Large intestine (tissue), 3 donors: ENCODE measurements at regions not wholly inside any gene's neighbourhood (a gene's known extent, or its start where the extent isn't known, plus 50 kb on each side); places are given as distances from the start of the nearest gene placed in this dataset.

Experiments used
- DNase-seq, 2 donors: peaks; one replicate each; pipeline versions ENCODE4 v3.0.0 to v3.0.0-alpha.2; 2013
- H3K27ac ChIP-seq: one replicate; pipeline ENCODE4 v1.5.1; 2013; ENCODE audit warnings: low read length
- H3K27me3 ChIP-seq: 2 replicates; pipeline ENCODE4 v1.6.1; 2013; ENCODE audit warnings: low read length; ENCODE audit not compliant: control insufficient read depth, insufficient read depth
- H3K36me3 ChIP-seq: 2 replicates; pipeline ENCODE4 v1.6.1; 2013; ENCODE audit warnings: low read length; ENCODE audit not compliant: control insufficient read depth, insufficient read depth
- H3K4me1 ChIP-seq: one replicate; pipeline ENCODE4 v1.6.1; 2013; ENCODE audit warnings: low read length; ENCODE audit not compliant: control insufficient read depth, insufficient read depth
- H3K4me3 ChIP-seq: one replicate; pipeline ENCODE4 v1.5.1; 2013; ENCODE audit warnings: low read length
- H3K9me3 ChIP-seq: one replicate; pipeline ENCODE4 v1.6.1; 2013; ENCODE audit warnings: mild to moderate bottlenecking, low read depth, low read length, moderate library complexity; ENCODE audit not compliant: control insufficient read depth
- WGBS: methylation state at CpG from one replicate; pipeline ENCODE4 v1.1.5; 2013; ENCODE audit warnings: low lambda C conversion rate; ENCODE audit not compliant: insufficient coverage; 5-methylcytosine and 5-hydroxymethylcytosine counted together

DNA sequence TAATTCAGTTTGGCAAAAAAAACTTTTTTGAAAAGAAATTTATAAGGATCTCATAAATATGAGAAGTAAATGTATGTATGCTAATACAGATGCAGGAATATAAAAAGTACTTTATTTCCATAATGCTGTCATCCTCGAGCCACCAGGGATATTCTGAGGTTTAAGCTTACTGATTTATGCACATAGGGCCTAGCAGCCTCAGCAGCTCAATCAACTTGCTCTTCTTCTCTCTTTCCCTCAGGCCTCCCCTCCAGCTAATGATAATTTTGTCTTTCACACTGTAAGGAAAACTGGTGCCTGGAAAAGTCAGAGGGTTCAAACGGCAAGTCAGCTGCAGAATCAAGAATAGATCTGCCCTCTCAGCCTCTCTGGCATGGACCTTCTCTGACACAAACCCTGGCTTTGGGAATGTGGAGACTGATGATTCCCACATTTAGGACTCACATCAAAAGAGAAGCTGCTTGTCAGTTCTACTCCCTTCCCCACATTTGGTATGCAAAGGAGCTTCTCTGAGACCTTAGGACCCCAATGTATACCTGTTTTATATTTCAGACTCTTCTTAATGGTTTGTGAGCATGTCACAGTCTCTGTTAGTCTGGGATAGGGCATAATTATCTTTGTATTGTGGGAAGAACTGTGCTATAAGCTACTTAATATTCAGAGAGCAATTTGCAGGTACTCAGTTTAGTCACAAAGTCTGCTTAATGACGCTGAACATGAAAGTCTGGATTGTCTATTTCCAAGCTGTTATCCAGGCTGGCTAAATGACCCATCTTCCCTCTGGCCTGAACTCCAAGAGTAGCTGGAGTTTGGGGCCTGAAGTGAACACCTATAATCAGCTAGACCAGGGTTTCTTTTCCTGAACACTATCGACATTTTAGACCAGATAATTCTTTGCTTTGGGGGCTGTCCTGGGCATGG lies 52.1 kb upstream of the DIPK1A start:
- no CpG with 5 or more reads among the region's 4 CpGs for WGBS
- no peaks in the 10 kb centered on the region for H3K27me3 ChIP-seq

GRCh38 chr1:93014168-93014567 lies 52.9 kb upstream of the DIPK1A start:
- Histone ChIP-seq H3K27me3 (no peaks in the 10 kb centered on the region), H3K36me3 (no peaks in the 10 kb centered on the region), H3K4me3 (no peak overlapping the region), H3K9me3 (no peaks in the 10 kb centered on the region), H3K4me1 (no peaks in the 10 kb centered on the region), H3K27ac (no peak overlapping the region)
- WGBS, result 40% methylated on average over 1 of the region's 2 CpGs
- no peak for DNase-seq

More for the DNA sequence above, 52.1 kb upstream of the DIPK1A start:
- Histone ChIP-seq H3K27ac (no peak overlapping the region), H3K4me1 (no peaks in the 10 kb centered on the region), H3K36me3 (no peaks in the 10 kb centered on the region), H3K9me3 (no peaks in the 10 kb centered on the region), H3K4me3 (no peak overlapping the region)
- no peak for DNase-seq

GRCh38 chr1:93015590-93015989 lies 54.3 kb upstream of the DIPK1A start:
- 50% methylated on average over 1 of the region's 2 CpGs for WGBS
- Histone ChIP-seq H3K9me3 (no peaks in the 10 kb centered on the region), H3K36me3 (no peaks in the 10 kb centered on the region), H3K27me3 (no peaks in the 10 kb centered on the region), H3K4me3 (no peak overlapping the region), H3K4me1 (no peaks in the 10 kb centered on the region), H3K27ac (no peak overlapping the region)
- DNase-seq, result no peak

- no CpG with 5 or more reads among the region's 4 CpGs for WGBS
- DNase-seq, result peak in 1 of 2 donors; percentile 26
- no peaks in the 10 kb centered on the region for H3K4me1 ChIP-seq
- no peak overlapping the region for H3K27ac ChIP-seq
- H3K27me3 ChIP-seq, result no peaks in the 10 kb centered on the region
- no peaks in the 10 kb centered on the region for H3K36me3 ChIP-seq
- H3K9me3 ChIP-seq, result no peaks in the 10 kb centered on the region
- H3K4me3 ChIP-seq, result no peak overlapping the region
Observed at GRCh38 chr1:93016171-93016570, 54.9 kb upstream of the DIPK1A start.

DNA sequence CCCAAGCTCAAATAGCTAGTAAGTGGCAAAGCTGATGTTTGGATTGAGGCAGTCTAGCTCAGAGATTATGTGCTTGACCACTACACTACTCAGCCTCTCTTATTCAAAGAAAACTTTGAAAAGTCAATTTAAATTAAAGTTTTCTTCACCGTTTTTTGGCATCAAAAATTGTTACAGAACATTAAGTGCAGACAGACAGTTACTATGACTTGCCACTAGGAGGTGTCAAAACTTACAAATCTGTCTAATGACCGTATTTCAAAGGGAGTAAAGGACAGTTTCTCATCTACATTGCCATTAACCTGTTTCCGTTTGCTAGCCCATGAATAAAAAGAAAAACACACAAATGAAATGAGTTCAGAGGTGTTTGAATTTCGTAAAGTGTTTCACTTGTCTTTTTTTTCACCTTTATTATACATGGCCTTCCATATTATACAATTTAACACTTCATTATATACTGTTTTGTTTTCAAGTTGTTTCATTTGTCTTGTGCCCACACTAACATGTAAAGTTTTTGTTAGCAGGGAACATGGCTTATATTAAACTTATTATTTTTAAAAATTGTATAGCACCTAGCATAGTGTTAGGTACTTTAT lies 57.4 kb upstream of the MTF2 start:
- no peak overlapping the region for H3K27ac ChIP-seq
- no peak overlapping the region for H3K4me3 ChIP-seq
- 0% methylated on average over 2 of the region's 4 CpGs for WGBS
- peak in 1 of 2 donors; percentile 33 for DNase-seq
- no peaks in the 10 kb centered on the region for H3K4me1 ChIP-seq
- H3K36me3 ChIP-seq, result no peaks in the 10 kb centered on the region
- no peaks in the 10 kb centered on the region for H3K9me3 ChIP-seq
- peaks cover 2% of the 10 kb centered on the region for H3K27me3 ChIP-seq

DNA sequence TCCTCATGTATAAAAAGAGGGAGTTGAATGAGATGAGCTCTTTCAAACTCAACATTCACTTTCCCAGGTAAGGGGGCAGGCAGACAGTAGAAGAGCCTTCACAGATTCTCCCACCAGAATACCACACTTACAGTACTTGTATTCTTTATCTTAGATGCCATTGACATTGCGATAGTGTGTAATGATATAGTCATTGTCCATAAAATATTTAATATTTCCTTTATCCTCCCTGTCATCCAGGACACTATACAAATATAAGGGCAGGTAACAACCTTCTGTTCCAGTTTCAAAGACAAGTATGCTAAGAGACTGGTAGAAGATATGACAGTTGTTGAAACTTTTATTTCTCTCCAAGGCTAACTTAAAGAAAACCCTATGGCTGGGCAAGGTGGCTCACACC lies 56.5 kb upstream of the MTF2 start:
- no peak overlapping the region for H3K4me3 ChIP-seq
- no peak overlapping the region for H3K27ac ChIP-seq
- no peak for DNase-seq
- H3K4me1 ChIP-seq, result no peaks in the 10 kb centered on the region
- peaks cover 2% of the 10 kb centered on the region for H3K27me3 ChIP-seq
- no peaks in the 10 kb centered on the region for H3K9me3 ChIP-seq
- no peaks in the 10 kb centered on the region for H3K36me3 ChIP-seq
- no CpG with 5 or more reads among the region's 1 CpG for WGBS

DNA sequence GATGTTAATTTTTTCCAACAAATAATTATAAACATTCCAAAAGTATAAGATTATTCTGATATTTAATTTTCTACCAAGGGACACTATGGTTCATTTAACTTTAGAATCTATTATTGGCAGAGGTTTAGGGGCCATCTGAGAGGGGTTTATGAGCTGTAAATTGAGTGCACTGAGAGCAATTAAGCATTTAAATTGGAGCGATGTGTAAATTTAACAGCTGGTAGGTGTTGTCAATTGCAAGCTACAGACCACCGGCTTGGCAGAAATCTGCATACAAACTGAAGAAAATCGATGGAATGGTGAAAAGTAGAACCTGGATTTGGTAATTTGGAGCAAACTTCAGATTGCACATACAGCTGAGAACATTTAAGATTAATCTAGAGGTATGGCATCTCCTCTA lies 55.8 kb upstream of the MTF2 start:
- Histone ChIP-seq H3K27ac (no peak overlapping the region), H3K36me3 (no peaks in the 10 kb centered on the region), H3K27me3 (peaks cover 4% of the 10 kb centered on the region), H3K4me1 (no peaks in the 10 kb centered on the region), H3K9me3 (no peaks in the 10 kb centered on the region), H3K4me3 (no peak overlapping the region)
- no peak for DNase-seq
- no CpG with 5 or more reads among the region's 3 CpGs for WGBS

DNA sequence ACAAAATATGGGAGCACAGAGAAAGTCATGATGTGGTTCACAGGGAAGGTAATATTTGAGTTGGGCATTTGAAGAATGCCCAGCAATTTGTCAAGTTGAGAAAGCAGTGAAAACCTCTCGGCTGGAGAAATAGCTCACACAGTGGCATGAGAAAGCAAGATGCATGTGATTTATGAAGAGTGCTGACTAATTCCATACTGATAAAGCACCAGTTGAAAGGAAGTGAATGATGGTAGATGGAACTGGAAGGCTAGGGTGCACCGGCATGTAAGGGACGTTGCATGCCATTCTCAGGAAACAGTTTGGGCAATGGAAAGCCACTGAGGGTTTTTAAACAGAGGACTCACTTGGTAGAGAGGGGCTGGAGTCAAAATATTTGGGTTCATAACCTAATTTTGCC lies 53.5 kb upstream of the MTF2 start:
- H3K4me3 ChIP-seq, result no peak overlapping the region
- H3K27ac ChIP-seq, result no peak overlapping the region

GRCh38 chr1:93028542-93028941 lies 50.5 kb upstream of the MTF2 start:
- Histone ChIP-seq H3K27ac (no peak overlapping the region), H3K4me1 (no peaks in the 10 kb centered on the region), H3K4me3 (no peak overlapping the region), H3K36me3 (no peaks in the 10 kb centered on the region), H3K27me3 (peaks cover 4% of the 10 kb centered on the region), H3K9me3 (no peaks in the 10 kb centered on the region)
- DNase-seq, result no peak
- 50% methylated on average over 2 of the region's 4 CpGs for WGBS

More for the DNA sequence above, 53.5 kb upstream of the MTF2 start:
- H3K9me3 ChIP-seq, result no peaks in the 10 kb centered on the region
- H3K27me3 ChIP-seq, result peaks cover 4% of the 10 kb centered on the region
- H3K4me1 ChIP-seq, result no peaks in the 10 kb centered on the region
- no peak for DNase-seq
- no peaks in the 10 kb centered on the region for H3K36me3 ChIP-seq
- WGBS, result 43% methylated on average over 1 of the region's 3 CpGs
